ENCODE measurements at regions not wholly inside any gene's neighbourhood (a gene's known extent, or its start where the extent isn't known, plus 50 kb on each side); places are given as distances from the start of the nearest gene placed in this dataset.

DNA sequence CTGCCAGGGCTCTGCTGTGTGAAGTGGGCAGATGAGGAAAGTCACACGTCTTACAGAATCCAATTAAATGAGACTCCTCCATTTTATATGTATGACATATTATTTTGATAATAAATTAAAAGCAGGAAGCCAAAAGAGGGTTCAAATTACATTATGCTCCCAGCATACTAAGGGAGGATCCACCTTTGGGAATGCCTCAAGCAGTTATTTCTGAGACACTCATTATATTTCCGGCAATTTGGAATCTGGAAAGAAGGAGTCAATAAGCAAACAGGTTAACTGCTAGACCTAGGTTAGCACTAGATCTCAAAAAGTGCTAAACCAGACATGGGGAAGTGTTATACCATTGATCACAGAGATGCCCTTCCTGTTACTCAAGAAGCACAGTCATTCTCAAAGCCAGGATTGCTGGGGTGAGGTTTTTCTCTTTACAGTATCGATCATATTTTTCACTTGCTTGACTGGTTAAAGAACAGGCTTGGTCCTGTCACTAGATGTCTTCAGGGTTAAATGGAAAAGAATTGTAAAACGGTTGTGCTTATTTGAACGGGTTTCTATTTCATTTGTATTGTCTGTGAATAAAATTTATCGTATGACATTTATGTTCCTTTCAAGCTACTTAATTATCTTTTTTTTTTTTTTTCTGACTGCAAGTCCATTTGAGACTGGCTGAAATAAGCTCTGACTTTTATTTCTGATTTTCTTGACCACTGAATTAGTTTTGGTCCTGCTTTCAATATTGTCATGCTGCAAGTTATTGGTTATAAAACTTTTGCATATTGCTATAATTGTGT lies 523.2 kb downstream of the KLF12 start:
- no peak overlapping the region for H3K27ac Mint-ChIP-seq
- H3K27me3 Mint-ChIP-seq = no peaks in the 10 kb centered on the region
- ATAC-seq = no peak

DNA sequence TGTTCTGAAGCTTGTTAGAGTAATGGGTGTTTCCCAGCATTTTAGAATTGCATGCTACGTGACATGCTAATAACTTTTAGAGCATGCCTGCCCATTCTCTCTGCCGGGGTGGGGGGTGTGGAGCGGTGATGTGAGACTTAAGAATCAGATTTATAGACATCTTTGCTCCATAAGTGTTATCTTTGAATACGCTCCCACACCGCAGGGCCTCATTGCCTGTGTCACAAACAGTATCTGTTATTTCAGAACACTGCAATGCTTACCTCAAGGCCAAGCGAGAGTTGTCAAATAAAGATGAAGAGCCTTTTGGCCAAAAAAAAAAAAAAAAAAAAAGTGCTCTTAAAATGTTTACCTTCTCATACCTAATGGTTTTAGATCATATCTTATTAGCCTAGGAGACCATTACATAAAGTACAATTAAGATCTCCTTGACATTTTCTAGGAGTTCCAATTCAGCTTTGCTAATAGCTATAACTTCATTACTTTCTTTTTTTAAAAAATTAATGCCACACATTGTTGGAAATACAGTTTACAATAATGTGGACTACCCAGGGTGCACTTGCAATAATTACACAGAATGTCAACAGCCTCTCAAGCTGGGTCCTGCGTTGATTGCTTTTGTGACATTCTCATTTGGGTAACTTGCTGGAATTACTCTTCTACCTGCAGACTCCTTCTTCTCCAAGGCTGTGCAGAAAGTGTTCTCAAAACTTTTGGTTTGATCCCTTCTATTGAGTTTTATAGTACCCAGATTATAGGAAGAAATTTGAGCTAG lies 525.3 kb downstream of the KLF12 start:
- Mint-ChIP-seq H3K27me3 (no peaks in the 10 kb centered on the region), H3K9me3 (no peaks in the 10 kb centered on the region), H3K27ac (no peak overlapping the region), H3K36me3 (no peaks in the 10 kb centered on the region), H3K4me1 (no peaks in the 10 kb centered on the region), H3K4me3 (no peak overlapping the region)
- no peak for ATAC-seq

More for the DNA sequence above, 523.2 kb downstream of the KLF12 start:
- Mint-ChIP-seq H3K9me3 (no peaks in the 10 kb centered on the region), H3K36me3 (no peaks in the 10 kb centered on the region), H3K4me1 (no peaks in the 10 kb centered on the region), H3K4me3 (no peak overlapping the region)

DNA sequence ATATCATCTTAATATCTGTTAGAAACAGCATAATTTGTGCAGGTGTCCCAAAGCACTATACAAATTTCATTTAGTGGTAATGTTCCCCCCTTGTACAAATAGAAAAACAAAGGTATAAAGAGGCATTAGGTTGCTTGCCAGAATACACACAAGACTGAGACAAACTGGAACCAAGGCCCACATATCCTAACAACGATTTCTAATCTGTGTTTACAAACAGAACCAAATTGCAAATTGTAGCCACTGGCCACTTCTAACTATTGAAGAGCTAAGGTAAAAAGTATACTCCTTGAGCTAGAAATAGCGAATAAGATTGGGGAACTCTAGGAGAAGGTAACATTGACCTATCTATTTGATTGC lies 526.1 kb downstream of the KLF12 start:
- Mint-ChIP-seq H3K36me3 (no peaks in the 10 kb centered on the region), H3K4me3 (no peak overlapping the region), H3K9me3 (no peaks in the 10 kb centered on the region), H3K27me3 (no peaks in the 10 kb centered on the region), H3K27ac (no peak overlapping the region), H3K4me1 (no peaks in the 10 kb centered on the region)
- no peak for ATAC-seq

DNA sequence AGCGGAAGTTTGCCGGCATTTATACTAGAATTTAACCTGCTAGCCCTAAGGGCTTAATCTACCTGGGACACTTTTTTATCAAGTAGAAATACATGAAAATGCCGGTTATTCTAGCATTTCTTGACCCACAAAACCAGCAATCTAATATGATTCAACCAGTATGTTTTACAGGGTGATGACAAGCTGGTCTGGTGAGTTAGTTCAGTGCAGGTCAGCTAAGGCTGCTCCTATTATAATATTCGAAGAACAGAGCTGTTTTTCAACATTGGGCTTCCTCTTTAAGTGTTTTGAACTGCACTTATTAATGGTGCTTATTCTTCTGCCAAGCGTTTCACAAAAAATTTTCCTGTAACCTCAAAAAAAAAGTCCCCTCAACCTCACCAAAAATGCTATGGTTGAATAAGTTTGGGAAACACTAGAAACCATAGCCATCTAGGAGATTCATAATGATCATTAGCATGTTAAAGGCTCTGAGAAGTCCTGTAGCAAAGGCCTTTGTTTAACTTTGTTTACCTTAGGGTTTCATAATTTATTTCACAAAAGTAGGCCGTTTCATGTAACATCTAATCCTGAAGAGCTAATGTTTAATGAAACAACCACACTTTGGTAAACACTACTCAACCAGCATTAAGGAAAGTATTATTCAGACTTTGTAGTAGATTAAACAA lies 526.6 kb downstream of the KLF12 start:
- H3K4me1 Mint-ChIP-seq = no peaks in the 10 kb centered on the region

DNA sequence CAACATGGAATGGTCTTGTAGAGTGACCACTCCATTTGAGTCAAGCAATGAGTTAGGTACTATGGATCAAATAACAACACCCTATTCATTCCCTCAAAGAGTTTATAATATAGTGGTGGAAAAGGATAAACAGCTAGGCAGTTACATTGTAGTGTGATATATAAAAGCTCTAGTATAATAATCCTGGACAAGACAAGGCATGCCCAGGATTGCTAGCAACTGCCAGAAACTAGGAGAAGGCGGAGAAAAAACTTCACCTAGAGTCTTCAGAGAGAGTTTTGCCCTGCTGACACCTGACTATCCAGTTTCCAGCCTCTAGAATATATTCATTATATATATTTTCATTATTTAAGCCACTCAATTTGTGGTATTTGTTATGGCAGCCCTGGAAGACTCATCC lies 530.6 kb downstream of the KLF12 start:
- no peak for ATAC-seq
- H3K4me1 Mint-ChIP-seq = no peaks in the 10 kb centered on the region
- H3K9me3 Mint-ChIP-seq = no peaks in the 10 kb centered on the region
- no peaks in the 10 kb centered on the region for H3K27me3 Mint-ChIP-seq
- no peaks in the 10 kb centered on the region for H3K36me3 Mint-ChIP-seq
- no peak overlapping the region for H3K4me3 Mint-ChIP-seq
- H3K27ac Mint-ChIP-seq = no peak overlapping the region

More for the DNA sequence above, 526.6 kb downstream of the KLF12 start:
- Mint-ChIP-seq H3K27me3 (no peaks in the 10 kb centered on the region), H3K4me3 (no peak overlapping the region), H3K36me3 (no peaks in the 10 kb centered on the region), H3K9me3 (no peaks in the 10 kb centered on the region), H3K27ac (no peak overlapping the region)
- ATAC-seq = no peak

DNA sequence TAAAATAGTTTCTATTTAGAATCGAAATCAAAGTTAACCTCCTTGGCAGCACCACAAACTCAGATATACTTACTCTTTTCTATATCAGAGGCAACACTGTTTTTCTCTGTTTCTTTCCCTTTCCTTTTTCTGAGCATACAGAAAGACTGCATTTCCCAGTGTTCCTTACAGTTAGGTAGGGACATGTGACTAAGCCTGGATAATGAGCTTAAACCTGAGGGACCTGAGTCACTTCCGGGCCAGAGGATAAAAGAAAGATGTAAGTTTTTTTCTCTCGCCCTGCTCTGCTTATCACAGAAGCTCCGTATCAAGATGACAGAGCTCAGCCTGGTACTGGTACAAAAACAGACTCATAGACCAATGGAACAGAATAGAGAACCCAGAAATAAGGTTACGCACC lies 531.9 kb downstream of the KLF12 start:
- Mint-ChIP-seq H3K9me3 (no peaks in the 10 kb centered on the region), H3K4me3 (no peak overlapping the region), H3K36me3 (no peaks in the 10 kb centered on the region), H3K27ac (no peak overlapping the region), H3K4me1 (no peaks in the 10 kb centered on the region), H3K27me3 (no peaks in the 10 kb centered on the region)
- ATAC-seq = no peak

DNA sequence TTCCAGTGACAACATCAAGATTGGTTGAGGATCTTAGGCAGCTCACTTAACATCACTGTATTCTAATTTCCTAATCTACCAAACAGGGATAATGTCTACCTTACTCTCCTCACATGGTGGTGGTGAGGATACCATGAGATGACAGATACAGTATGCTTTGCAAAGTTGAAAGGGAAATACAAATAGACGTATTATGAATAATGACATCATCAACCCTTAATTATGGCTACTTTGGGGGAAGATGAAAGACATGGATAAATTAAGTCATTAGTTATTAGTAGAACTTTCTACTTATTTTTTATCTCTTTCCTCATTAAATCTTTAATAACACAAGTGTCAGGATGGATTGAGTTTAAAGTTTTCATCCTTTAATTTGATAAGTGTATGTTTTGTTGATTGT lies 532.5 kb downstream of the KLF12 start:
- Mint-ChIP-seq H3K4me3 (no peak overlapping the region), H3K27me3 (no peaks in the 10 kb centered on the region), H3K9me3 (no peaks in the 10 kb centered on the region), H3K27ac (no peak overlapping the region), H3K4me1 (no peaks in the 10 kb centered on the region), H3K36me3 (no peaks in the 10 kb centered on the region)
- no peak for ATAC-seq

DNA sequence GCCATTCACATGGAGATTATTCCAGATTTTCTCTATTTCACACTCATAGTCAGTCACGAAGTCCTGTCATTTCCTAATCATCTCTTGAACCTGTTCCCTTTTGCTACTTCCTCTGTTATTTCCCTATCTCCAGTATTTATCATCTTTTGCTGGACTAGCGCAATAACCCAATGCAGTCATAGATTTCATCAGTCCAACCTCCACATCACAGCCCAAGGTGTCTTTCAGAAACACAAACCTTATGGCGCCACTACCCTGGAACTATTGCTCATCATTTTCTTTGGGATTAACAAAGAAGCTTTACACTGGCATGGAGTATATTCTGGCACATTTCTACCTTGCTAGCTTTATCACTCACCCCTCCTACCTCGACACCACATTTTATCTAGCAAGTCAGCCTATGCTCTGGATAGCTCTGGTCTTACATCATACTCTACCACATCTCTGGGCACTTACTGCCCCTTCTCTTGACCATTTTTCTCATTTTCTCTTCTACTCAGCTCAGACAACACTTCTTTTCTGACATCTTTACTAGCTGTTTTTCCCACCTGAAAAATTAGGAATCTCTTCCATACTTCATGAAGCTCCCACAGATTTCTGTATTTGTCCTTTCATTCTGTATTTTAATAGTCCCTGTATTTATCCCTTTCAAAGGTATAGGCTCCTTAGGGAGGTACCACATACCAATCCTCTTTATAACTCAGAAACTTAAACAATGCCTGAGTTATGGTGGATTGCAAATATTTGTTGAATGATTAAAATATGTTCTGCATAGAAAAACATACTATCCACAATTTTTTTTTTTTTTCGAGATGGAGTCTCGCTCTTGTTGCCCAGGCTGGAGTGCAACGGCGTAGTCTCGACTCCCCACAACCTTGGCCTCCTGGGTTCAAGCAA lies 534.7 kb downstream of the KLF12 start:
- no peaks in the 10 kb centered on the region for H3K9me3 Mint-ChIP-seq
- no peak for ATAC-seq
- H3K4me3 Mint-ChIP-seq = no peak overlapping the region
- no peak overlapping the region for H3K27ac Mint-ChIP-seq
- H3K36me3 Mint-ChIP-seq = no peaks in the 10 kb centered on the region
- no peaks in the 10 kb centered on the region for H3K27me3 Mint-ChIP-seq
- no peaks in the 10 kb centered on the region for H3K4me1 Mint-ChIP-seq

DNA sequence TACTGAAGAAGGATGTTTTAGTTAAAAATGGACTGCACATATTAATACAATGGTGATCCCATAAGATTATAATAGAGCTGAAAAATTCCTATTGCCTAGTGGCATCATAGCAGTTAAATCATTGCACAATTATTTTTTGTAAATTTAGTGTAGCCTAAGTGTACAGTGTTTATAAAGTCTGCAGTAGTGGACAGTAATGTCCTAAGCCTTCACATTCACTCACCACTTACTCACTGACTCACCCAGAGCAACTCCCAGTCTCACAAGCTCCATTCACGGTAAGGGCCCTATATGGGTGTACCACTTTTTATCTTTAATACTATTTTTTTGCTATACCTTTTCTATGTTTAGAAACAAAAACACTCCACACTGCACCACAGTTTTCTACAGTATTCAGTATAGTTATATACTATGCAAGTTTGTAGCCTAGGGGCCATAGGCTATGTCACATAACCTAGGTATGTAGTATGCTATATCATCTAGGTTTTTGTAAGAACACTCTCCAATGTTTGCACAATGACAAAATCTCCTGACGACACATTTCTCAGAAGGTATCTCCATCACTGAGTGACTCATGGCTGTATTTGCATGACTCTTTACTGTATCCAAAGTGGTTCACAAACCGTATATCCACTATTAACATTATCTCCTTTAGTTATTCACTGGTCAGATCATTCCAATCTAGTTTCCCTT lies 536.0 kb downstream of the KLF12 start:
- no peaks in the 10 kb centered on the region for H3K4me1 Mint-ChIP-seq

DNA sequence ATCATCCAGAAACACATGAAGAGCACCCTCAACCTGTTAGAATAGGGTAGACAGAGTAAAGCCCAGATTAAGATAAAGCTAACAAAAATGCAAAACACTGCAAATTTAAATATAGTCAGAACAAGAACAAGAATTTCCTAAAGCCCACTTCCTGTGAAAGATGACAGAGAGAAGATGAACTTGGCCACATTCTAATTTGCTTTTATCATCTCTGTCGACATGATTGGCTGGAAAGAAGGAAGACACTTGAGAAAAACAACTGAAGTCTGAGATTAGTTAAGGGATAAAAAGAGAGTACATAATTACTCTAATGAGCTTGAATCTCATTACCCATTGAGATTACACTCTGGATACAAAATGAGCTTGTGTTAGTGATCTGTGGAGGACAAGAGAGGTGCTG lies 537.6 kb downstream of the KLF5 start:
- Mint-ChIP-seq H3K9me3 (no peaks in the 10 kb centered on the region), H3K36me3 (no peaks in the 10 kb centered on the region), H3K27me3 (no peaks in the 10 kb centered on the region), H3K4me1 (no peaks in the 10 kb centered on the region), H3K4me3 (no peak overlapping the region), H3K27ac (no peak overlapping the region)
- ATAC-seq = no peak

More for the DNA sequence above, 536.0 kb downstream of the KLF12 start:
- Mint-ChIP-seq H3K4me3 (no peak overlapping the region), H3K27ac (no peak overlapping the region), H3K27me3 (no peaks in the 10 kb centered on the region), H3K36me3 (no peaks in the 10 kb centered on the region), H3K9me3 (no peaks in the 10 kb centered on the region)
- ATAC-seq = no peak

DNA sequence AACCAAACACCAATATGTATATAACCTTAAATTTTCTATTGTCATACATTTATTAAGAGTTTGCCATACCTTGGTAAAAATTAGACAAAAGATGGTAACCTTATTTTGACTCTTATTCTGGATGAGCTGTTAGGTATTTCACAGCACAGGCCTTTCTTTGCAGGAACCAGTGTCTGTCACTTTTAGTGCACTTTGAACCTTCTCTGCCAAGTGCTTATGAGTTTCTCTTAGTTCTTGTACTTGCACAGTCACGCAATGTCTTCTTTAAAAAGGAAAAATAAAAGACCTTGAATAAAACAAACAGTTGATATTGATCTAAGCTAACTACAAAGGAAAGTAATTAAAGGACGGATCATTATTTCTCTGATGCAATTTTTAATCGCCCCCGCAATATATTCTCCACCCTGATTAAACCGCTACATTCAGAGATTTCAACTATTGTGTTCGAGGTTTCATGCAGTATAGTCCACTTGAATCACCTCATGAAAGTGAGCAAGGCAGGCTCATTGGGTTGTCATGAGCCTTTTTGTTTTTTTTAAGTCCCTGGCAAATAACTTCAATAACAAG lies 534.5 kb downstream of the KLF5 start:
- no peaks in the 10 kb centered on the region for H3K27me3 Mint-ChIP-seq
- H3K36me3 Mint-ChIP-seq = no peaks in the 10 kb centered on the region
- H3K9me3 Mint-ChIP-seq = no peaks in the 10 kb centered on the region
- ATAC-seq = no peak
- H3K27ac Mint-ChIP-seq = no peak overlapping the region
- no peak overlapping the region for H3K4me3 Mint-ChIP-seq
- H3K4me1 Mint-ChIP-seq = no peaks in the 10 kb centered on the region

DNA sequence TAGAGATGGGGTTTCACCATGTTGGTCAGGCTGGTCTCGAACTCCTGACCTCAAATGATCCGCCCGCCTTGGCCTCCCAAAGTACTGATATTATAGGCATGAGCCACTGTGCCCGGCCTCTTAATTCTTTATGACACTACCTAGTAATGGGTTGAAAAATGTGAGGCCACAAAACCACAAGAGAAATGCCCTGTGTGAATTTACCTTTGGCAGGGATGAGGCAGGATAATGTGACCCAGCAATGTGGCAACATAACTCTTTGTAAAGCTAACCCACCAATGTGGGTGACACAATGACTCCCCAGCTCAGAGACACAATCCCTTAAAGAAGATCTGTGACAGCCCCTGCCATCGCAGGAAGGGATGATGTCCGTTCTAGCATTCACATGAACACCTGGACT lies 533.1 kb downstream of the KLF5 start:
- Mint-ChIP-seq H3K9me3 (no peaks in the 10 kb centered on the region), H3K4me3 (no peak overlapping the region), H3K27ac (no peak overlapping the region), H3K36me3 (no peaks in the 10 kb centered on the region), H3K4me1 (no peaks in the 10 kb centered on the region), H3K27me3 (no peaks in the 10 kb centered on the region)
- no peak for ATAC-seq

DNA sequence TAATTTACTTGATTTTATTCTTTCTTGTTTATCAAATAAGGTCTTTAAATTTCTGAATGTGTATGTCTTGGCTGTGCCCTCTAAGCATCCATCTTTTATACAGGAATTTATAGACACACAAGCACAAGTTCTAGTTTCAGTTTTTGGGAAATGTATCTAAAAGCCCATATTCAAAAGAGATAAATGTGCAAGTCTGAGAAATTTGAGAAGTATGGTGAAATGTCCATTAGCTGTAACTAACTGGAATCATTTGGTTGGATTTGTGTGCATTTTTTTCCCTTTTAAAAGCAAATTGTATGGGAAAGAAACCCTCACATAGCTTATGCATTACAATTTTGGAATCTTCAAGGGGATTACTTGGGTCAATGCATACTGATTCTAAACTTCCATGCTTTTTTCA lies 532.0 kb downstream of the KLF5 start:
- Mint-ChIP-seq H3K4me3 (no peak overlapping the region), H3K27ac (no peak overlapping the region), H3K9me3 (peaks cover 4% of the 10 kb centered on the region), H3K36me3 (no peaks in the 10 kb centered on the region), H3K27me3 (no peaks in the 10 kb centered on the region), H3K4me1 (no peaks in the 10 kb centered on the region)
- no peak for ATAC-seq

DNA sequence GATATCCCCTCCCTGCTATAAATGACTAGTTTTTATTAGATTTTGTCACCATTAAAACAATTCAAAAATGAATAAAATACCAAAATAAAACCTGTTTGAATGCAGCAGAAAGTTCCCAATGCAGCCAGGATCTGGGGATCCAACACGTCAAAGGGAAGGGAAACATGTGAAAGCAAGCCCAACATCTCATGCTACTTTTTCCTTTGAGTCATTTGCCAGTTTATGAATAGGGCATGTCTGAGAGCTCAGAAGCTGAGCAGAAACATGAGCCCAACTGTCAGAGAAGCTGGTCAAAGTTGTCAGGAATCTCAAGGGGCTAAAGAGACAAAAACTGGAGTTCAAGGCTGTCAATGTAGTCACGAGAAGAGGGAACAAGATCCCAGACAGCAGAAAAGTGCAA lies 526.4 kb downstream of the KLF5 start:
- Mint-ChIP-seq H3K27ac (no peak overlapping the region), H3K27me3 (no peaks in the 10 kb centered on the region), H3K4me1 (no peaks in the 10 kb centered on the region), H3K9me3 (peaks cover 4% of the 10 kb centered on the region), H3K4me3 (no peak overlapping the region), H3K36me3 (no peaks in the 10 kb centered on the region)
- ATAC-seq = no peak

All from stimulated activated memory B cell treated with anti-CD40 and anti-IgM and Interleukin-4, amounts not matched to agents 10 μg/mL and 1 μg/mL and 100 μg/mL, for 72 hours (primary cell).